IMR-90 (cell line): ENCODE measurements at regions not wholly inside any gene's neighbourhood (a gene's known extent, or its start where the extent isn't known, plus 50 kb on each side); places are given as distances from the start of the nearest gene placed in this dataset.

ENCODE experiments used
- ATAC-seq: fragments of 200-7000 bp; cut with Tn5 transposase; 2 replicates; pipeline ENCODE4 v1.9.1; 2020; ENCODE audit warnings: low read depth, mild to moderate bottlenecking, moderate library complexity
- BruUV-seq: library from RNA; stranded (reverse); fragments of 400-500 nt; replicated peaks from 2 replicates; lab custom pipeline; 2021; lab: Mats Ljungman, UMichigan
- CTCF ChIA-PET: fragments of 300-600 bp; formaldehyde crosslinking; extraction: SDS; loops from one replicate; lab custom pipeline; 2021; ENCODE audit warnings: antibody characterized with exemption; lab: Yijun Ruan, JAX
- POLR2A ChIA-PET: fragments of 300-600 bp; sonication (Branson Sonifier 250); formaldehyde crosslinking; loops from one replicate; lab custom pipeline; 2022; ENCODE audit warnings: antibody characterized with exemption; ENCODE audit not compliant: unreplicated experiment; lab: Charles Lee
- DNase-seq: peaks from one replicate; pipeline ENCODE4 v3.0.0; 2013
- H2AFZ ChIP-seq: replicated peaks from 2 replicates; pipeline ENCODE3; 2013; ENCODE audit warnings: low read length, mild to moderate bottlenecking; ENCODE audit not compliant: poor library complexity
- H2AK5ac ChIP-seq: 2 replicates; pipeline ENCODE4 v1.6.1; 2013; ENCODE audit warnings: low read depth, low read length, inconsistent platforms
- H2AK9ac ChIP-seq: replicated peaks from 2 replicates; pipeline ENCODE3; 2013; ENCODE audit warnings: mild to moderate bottlenecking, low read depth, low read length, moderate library complexity; ENCODE audit not compliant: poor library complexity
- H2BK120ac ChIP-seq: 2 replicates; pipeline ENCODE4 v1.6.1; 2013; ENCODE audit warnings: low read depth, low read length, inconsistent platforms
- H2BK15ac ChIP-seq: 3 replicates; pipeline ENCODE4 v1.6.1; 2013; ENCODE audit warnings: low read depth, low read length, inconsistent platforms
- H2BK20ac ChIP-seq: 2 replicates; pipeline ENCODE4 v1.6.1; 2013; ENCODE audit warnings: low read depth, mild to moderate bottlenecking, inconsistent platforms, low read length, moderate library complexity
- H2BK5ac ChIP-seq: 2 replicates; pipeline ENCODE4 v1.6.1; 2013; ENCODE audit warnings: mild to moderate bottlenecking, low read depth, low read length, inconsistent platforms; ENCODE audit not compliant: poor library complexity, severe bottlenecking
- H3K14ac ChIP-seq: replicated peaks from 2 replicates; pipeline ENCODE4 v1.6.1; 2013; ENCODE audit warnings: low read depth, low read length, inconsistent platforms
- H3K18ac ChIP-seq: 2 replicates; pipeline ENCODE4 v1.6.1; 2013; ENCODE audit warnings: low read depth, low read length, control low read depth
- H3K23ac ChIP-seq: 2 replicates; pipeline ENCODE4 v1.6.1; 2013; ENCODE audit warnings: low read depth, low read length, inconsistent platforms
- H3K27ac ChIP-seq: 2 replicates; pipeline ENCODE4 v1.5.1; 2013; ENCODE audit warnings: mild to moderate bottlenecking, control low read depth, low read length; ENCODE audit not compliant: insufficient read depth
- H3K27me3 ChIP-seq: 2 replicates; pipeline ENCODE4 v1.6.1; 2013; ENCODE audit warnings: low read length; ENCODE audit not compliant: control insufficient read depth, insufficient read depth
- H3K36me3 ChIP-seq: 2 replicates; pipeline ENCODE4 v1.6.1; 2013; ENCODE audit warnings: low read length, mixed read lengths; ENCODE audit not compliant: control insufficient read depth, insufficient read depth
- H3K4ac ChIP-seq: 2 replicates; pipeline ENCODE4 v1.6.1; 2013; ENCODE audit warnings: low read depth, low read length, inconsistent platforms
- H3K4me1 ChIP-seq: 2 replicates; pipeline ENCODE4 v1.6.1; 2013; ENCODE audit warnings: low read length, mixed read lengths; ENCODE audit not compliant: control insufficient read depth, insufficient read depth
- H3K4me2 ChIP-seq: 2 replicates; pipeline ENCODE4 v1.6.1; 2013; ENCODE audit warnings: low read depth, mild to moderate bottlenecking, control low read depth, low read length, moderate library complexity
- H3K4me3 ChIP-seq: 2 replicates; pipeline ENCODE4 v1.5.1; 2013; ENCODE audit warnings: low read depth, mild to moderate bottlenecking, control low read depth, low read length, moderate library complexity; ENCODE audit not compliant: insufficient read depth
- H3K56ac ChIP-seq: 2 replicates; pipeline ENCODE4 v1.6.1; 2013; ENCODE audit warnings: low read length, inconsistent platforms; ENCODE audit not compliant: insufficient read depth; ENCODE audit errors: extremely low read depth
- H3K79me1 ChIP-seq, 2 experiments: 2 replicates each; pipeline ENCODE4 v1.6.1; 2013; ENCODE audit warnings: low read length in 2 of 2, inconsistent platforms in 1 of 2, low read depth in 1 of 2
- H3K9ac ChIP-seq: 2 replicates; pipeline ENCODE4 v1.6.1; 2013; ENCODE audit warnings: low read depth, low read length, control low read depth
- H3K9me1 ChIP-seq: 2 replicates; pipeline ENCODE4 v1.6.1; 2013; ENCODE audit warnings: low read length, inconsistent platforms; ENCODE audit not compliant: insufficient read depth
- H3K9me3 ChIP-seq: 2 replicates; pipeline ENCODE4 v1.6.1; 2013; ENCODE audit warnings: low read length; ENCODE audit not compliant: control insufficient read depth, insufficient read depth
- H4K20me1 ChIP-seq: 2 replicates; pipeline ENCODE4 v1.6.1; 2013; ENCODE audit warnings: low read length, inconsistent platforms; ENCODE audit not compliant: insufficient read depth
- H4K5ac ChIP-seq: 2 replicates; pipeline ENCODE4 v1.6.1; 2013; ENCODE audit warnings: mild to moderate bottlenecking, low read depth, low read length, control low read depth
- H4K8ac ChIP-seq, 2 experiments: 2 replicates each; pipeline ENCODE4 v1.6.1; 2013; ENCODE audit warnings: low read depth in 2 of 2, low read length in 2 of 2, control low read depth in 1 of 2, inconsistent platforms in 1 of 2
- H4K91ac ChIP-seq: 2 replicates; pipeline ENCODE4 v1.6.1; 2013; ENCODE audit warnings: low read depth, low read length, inconsistent platforms; ENCODE audit not compliant: insufficient read depth
- BHLHE40 ChIP-seq: fragments of 150-350 bp; IDR thresholded peaks from 2 replicates; pipeline ENCODE4 v1.6.1; 2016; ENCODE audit warnings: mild to moderate bottlenecking, low read depth, low read length
- CEBPB ChIP-seq: IDR thresholded peaks from 2 replicates; pipeline ENCODE4 v1.6.1; 2012; ENCODE audit warnings: low read depth, low read length, improper control_type of control experiment
- CHD1 ChIP-seq: IDR thresholded peaks from 2 replicates; pipeline ENCODE4 v1.6.1; 2012; ENCODE audit warnings: low read depth, low read length, improper control_type of control experiment
- CTCF ChIP-seq: conservative IDR thresholded peaks from 2 replicates; pipeline ENCODE4 v1.5.1; 2012; ENCODE audit warnings: mild to moderate bottlenecking, low read depth, low read length, improper control_type of control experiment
- FOS ChIP-seq: fragments of 150-350 bp; IDR thresholded peaks from 2 replicates; pipeline ENCODE4 v1.6.1; 2016; ENCODE audit warnings: low read depth, low read length
- MAFK ChIP-seq: IDR thresholded peaks from 2 replicates; pipeline ENCODE4 v1.6.1; 2012; ENCODE audit warnings: low read depth, low read length, improper control_type of control experiment
- MAZ ChIP-seq: IDR thresholded peaks from 2 replicates; pipeline ENCODE4 v1.6.1; 2012; ENCODE audit warnings: low read depth, mild to moderate bottlenecking, low read length, improper control_type of control experiment, moderate library complexity, borderline replicate concordance
- POLR2A ChIP-seq: IDR thresholded peaks from 2 replicates; pipeline ENCODE4 v1.6.1; 2012; ENCODE audit warnings: mild to moderate bottlenecking, low read depth, low read length
- RCOR1 ChIP-seq: IDR thresholded peaks from 2 replicates; pipeline ENCODE4 v1.6.1; 2012; ENCODE audit warnings: mild to moderate bottlenecking, low read length, improper control_type of control experiment; ENCODE audit not compliant: insufficient replicate concordance
- SMC3 ChIP-seq: fragments of 150-350 bp; IDR thresholded peaks from 2 replicates; pipeline ENCODE4 v1.6.1; 2016; ENCODE audit warnings: low read depth, mild to moderate bottlenecking, antibody characterized with exemption, low read length, moderate library complexity
- USF2 ChIP-seq: fragments of 150-350 bp; IDR thresholded peaks from 2 replicates; pipeline ENCODE4 v1.6.1; 2017; ENCODE audit warnings: mild to moderate bottlenecking, antibody characterized with exemption, low read length, low read depth
- WGBS, 2 experiments: methylation state at CpG; one replicate each; pipeline versions ENCODE4 v1.1.5 to v1.1.7; 2013; ENCODE audit warnings: missing lambda C conversion rate in 2 of 2; ENCODE audit not compliant: insufficient read length in 1 of 2; ENCODE audit errors: extremely low coverage in 2 of 2; 5-methylcytosine and 5-hydroxymethylcytosine counted together
- dilution Hi-C: fragments of 300-500 bp; cut with HindIII; formaldehyde crosslinking; loops from one replicate; pipeline ENCODE4 v1.14.3; 2018; ENCODE audit warnings: low sequenced_read_pairs; ENCODE audit not compliant: unreplicated experiment
- in situ Hi-C: fragments of 300-500 bp; cut with MboI; formaldehyde crosslinking; loops from 3 replicates; pipeline ENCODE4 v1.14.3; 2019; ENCODE audit warnings: low sequenced_read_pairs, inconsistent platforms, mixed read lengths
- intact Hi-C: fragments of 100-400 bp; cut with micrococcal nuclease; formaldehyde crosslinking; loops from 2 replicates; pipeline ENCODE4 v1.10.0; 2022

GRCh38 chr3:28850186-28850585 is 430.7 kb upstream of the RBMS3 start:
- no peak overlapping the region for H2BK15ac ChIP-seq
- intact Hi-C loops: loop anchor here (5.0 to 10.0 kb wide), 2 partner anchors 432 to 915 kb away; partner anchors contain the start of gene RBMS3
- H3K27ac ChIP-seq: no peak overlapping the region
- in situ Hi-C loops: no loop called here
- H3K79me1 ChIP-seq: no peaks in the 10 kb centered on the region
- H3K56ac ChIP-seq: no peak overlapping the region
- H3K4me3 ChIP-seq: no peak overlapping the region
- dilution Hi-C loops: no loop called here
- no peak overlapping the region for H3K4ac ChIP-seq
- WGBS, 2 experiments: no CpG with 5 or more reads among the region's 1 CpG
- DNase-seq: no peak
- H3K9me3 ChIP-seq: no peaks in the 10 kb centered on the region
- no peak overlapping the region for H2AK9ac ChIP-seq
- no peak for TF ChIP-seq FOS
- no peak for TF ChIP-seq CHD1
- TF ChIP-seq SMC3: no peak
- no peak for TF ChIP-seq USF2
- no peak for TF ChIP-seq BHLHE40
- TF ChIP-seq CTCF: no peak
- no peak for TF ChIP-seq RCOR1
- no peak for TF ChIP-seq MAFK
- TF ChIP-seq POLR2A: no peak
- no peak for TF ChIP-seq CEBPB
- TF ChIP-seq MAZ: no peak
- no peak overlapping the region for H3K9ac ChIP-seq
- H2BK20ac ChIP-seq: no peak overlapping the region
- no peak overlapping the region for H2BK5ac ChIP-seq
- H3K27me3 ChIP-seq: peaks cover 12% of the 10 kb centered on the region
- ChIA-PET POLR2A (no interaction called here), CTCF (no interaction called here)
- H3K18ac ChIP-seq: no peak overlapping the region
- no peaks in the 10 kb centered on the region for H3K36me3 ChIP-seq
- H3K9me1 ChIP-seq: no peaks in the 10 kb centered on the region
- no peak overlapping the region for H2AFZ ChIP-seq
- H4K91ac ChIP-seq: no peak overlapping the region
- no peak overlapping the region for H4K5ac ChIP-seq
- no peak overlapping the region for H4K8ac ChIP-seq
- no peak overlapping the region for H3K23ac ChIP-seq
- no peaks in the 10 kb centered on the region for H3K4me1 ChIP-seq
- H3K14ac ChIP-seq: no peak overlapping the region
- ATAC-seq: no peak
- no peak overlapping the region for H3K4me2 ChIP-seq
- BruUV-seq: no TSS peak
- H2BK120ac ChIP-seq: no peak overlapping the region
- no peaks in the 10 kb centered on the region for H4K20me1 ChIP-seq
- no peak overlapping the region for H2AK5ac ChIP-seq
